ENCODE measurements at regions not wholly inside any gene's neighbourhood (a gene's known extent, or its start where the extent isn't known, plus 50 kb on each side); places are given as distances from the start of the nearest gene placed in this dataset.
A peak's percentile ranks its signal among the peaks of the same experiment; 100 is the strongest.

GRCh38 chr14:25846246-25846645, 751.6 kb downstream of the NOVA1 start:
- no peak for TF ChIP-seq CTCF (conservative IDR thresholded peaks at IDR 0.05)
- H3K27ac ChIP-seq: no peak overlapping the region

GRCh38 chr14:25843481-25844470, 754.1 kb downstream of the NOVA1 start:
- no peak for TF ChIP-seq CTCF (conservative IDR thresholded peaks at IDR 0.05)
- peak overlapping the region; percentile 75 for H3K27ac ChIP-seq

- no peak for TF ChIP-seq CTCF (conservative IDR thresholded peaks at IDR 0.05)
Measured at GRCh38 chr14:25841226-25841625, 756.6 kb downstream of the NOVA1 start.

GRCh38 chr14:25837551-25837965, 760.3 kb downstream of the NOVA1 start:
- peak overlapping the region; percentile 75; the same call in 1 of the 2 replicates for H3K27ac ChIP-seq
- no peak for TF ChIP-seq CTCF (conservative IDR thresholded peaks at IDR 0.05)

More at GRCh38 chr14:25841226-25841625, 756.6 kb downstream of the NOVA1 start:
- peak overlapping the region; percentile 75; the same call in 1 of the 2 replicates for H3K27ac ChIP-seq

GRCh38 chr14:25836636-25837035, 761.2 kb downstream of the NOVA1 start:
- H3K27ac ChIP-seq: peak overlapping the region; percentile 75
- TF ChIP-seq CTCF (conservative IDR thresholded peaks at IDR 0.05): no peak

GRCh38 chr14:25833341-25834126, 764.3 kb downstream of the NOVA1 start:
- TF ChIP-seq CTCF (conservative IDR thresholded peaks at IDR 0.05): peak; percentile 80
- H3K27ac ChIP-seq: peak overlapping the region; percentile 75; the same call in 1 of the 2 replicates

GRCh38 chr14:25832585-25832984, 765.2 kb downstream of the NOVA1 start:
- no peak for TF ChIP-seq CTCF (conservative IDR thresholded peaks at IDR 0.05)
- H3K27ac ChIP-seq: peak overlapping the region; percentile 75

Measured in VCaP (cell line).